ENCODE measurements at regions not wholly inside any gene's neighbourhood (a gene's known extent, or its start where the extent isn't known, plus 50 kb on each side); places are given as distances from the start of the nearest gene placed in this dataset.
"Not testable (repeated sequence)": the region's sequence is repeated elsewhere in the genome, so short reads cannot be mapped to it uniquely, and the experiment has no call there.

DNA sequence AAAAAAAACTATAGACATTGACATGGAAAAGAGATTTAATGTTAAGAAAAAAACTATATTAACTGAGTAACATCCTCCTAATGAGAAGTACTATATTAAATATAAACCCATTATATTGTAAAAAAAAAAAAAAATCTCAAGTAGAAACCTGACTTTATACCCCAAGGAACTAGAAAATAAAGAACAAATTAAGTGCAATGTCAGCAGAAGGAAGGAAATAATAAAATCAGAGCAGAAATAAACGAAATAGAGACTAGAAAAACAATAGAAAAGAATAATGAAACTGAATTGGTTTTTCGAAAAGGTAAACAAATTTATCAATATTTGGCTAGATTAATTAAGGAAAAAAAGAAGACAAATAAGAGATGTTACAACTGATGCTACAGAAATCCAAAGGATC lies 329.1 kb upstream of the ZNF608 start:
- Histone ChIP-seq H3K27ac (ENCODE audit: extremely low read length, insufficient read depth, low read length) (no peak overlapping the region), H3K4me1 (ENCODE audit: insufficient read depth, low read length) (no peaks in the 10 kb centered on the region), H3K4me3 (replicated peaks in 1 of 3; ENCODE audit: insufficient read depth in 1 of 3, low read depth in 2 of 3, low read length in 3 of 3) (no peak overlapping the region), H2AFZ (ENCODE audit: low read length) (no peak overlapping the region), H3K79me2 (ENCODE audit: insufficient read depth, low read length) (no peaks in the 10 kb centered on the region), H4K20me1 (ENCODE audit: insufficient read depth, low read length) (no peaks in the 10 kb centered on the region), H3K9ac (ENCODE audit: insufficient read depth, low read depth, low read length) (no peak overlapping the region), H3K27me3 (ENCODE audit: control insufficient read depth in 1 of 2, insufficient read depth in 2 of 2, low read length in 2 of 2) (no peaks in the 10 kb centered on the region; a peak in 1 of 5 replicates), H3K36me3 (replicated peaks in 1 of 2; ENCODE audit: control insufficient read depth in 1 of 2, insufficient read depth in 2 of 2, low read length in 2 of 2) (no peaks in the 10 kb centered on the region), H3K9me3 (ENCODE audit: low read length) (peaks cover 18% of the 10 kb centered on the region; the same call in 1 of the 2 replicates), H3K4me2 (ENCODE audit: low read depth, low read length) (no peak overlapping the region)
- no peak for FAIRE-seq
- intact Hi-C loops (cut with micrococcal nuclease; ENCODE audit: unreplicated experiment) = no loop called here
- TF ChIP-seq MAFF (IDR thresholded peaks at IDR 0.05; ENCODE audit: low read depth, low read length) (peak; percentile 46; the same call in 1 of the 2 replicates), MBD4 (IDR thresholded peaks at IDR 0.05; ENCODE audit: borderline replicate concordance, low read length) (no peak), FOXA3 (CRISPR knock-in tag; IDR thresholded peaks at IDR 0.05) (no peak), MAFK (conservative IDR thresholded peaks at IDR 0.05 in 1 of 2, IDR thresholded peaks at IDR 0.05 in 1 of 2; ENCODE audit: low read length in 2 of 2) (peak; percentile 26 to 74; a peak in 3 of 4 replicates), DR1 (CRISPR knock-in tag; IDR thresholded peaks at IDR 0.05) (no peak), KAT8 (CRISPR knock-in tag; IDR thresholded peaks at IDR 0.05) (no peak)
- ATAC-seq = no peak
- WGBS (ENCODE audit: low lambda C conversion rate) = 0% methylated on average over 2 of the region's 2 CpGs
- POLR2A ChIA-PET = no interaction called here
- CTCF ChIA-PET (ENCODE audit: low intra/inter-chr PET ratio, low total read pairs) = no interaction called here
- no TSS peak for BruUV-seq (replicated peaks)
- DNase-seq (ENCODE audit: low spot score) = no peak
- in situ Hi-C loops (cut with HindIII; ENCODE audit: extremely low pct_ligation_motif_present, low pct_unique_long_range_greater_than_20kb) = no loop called here

DNA sequence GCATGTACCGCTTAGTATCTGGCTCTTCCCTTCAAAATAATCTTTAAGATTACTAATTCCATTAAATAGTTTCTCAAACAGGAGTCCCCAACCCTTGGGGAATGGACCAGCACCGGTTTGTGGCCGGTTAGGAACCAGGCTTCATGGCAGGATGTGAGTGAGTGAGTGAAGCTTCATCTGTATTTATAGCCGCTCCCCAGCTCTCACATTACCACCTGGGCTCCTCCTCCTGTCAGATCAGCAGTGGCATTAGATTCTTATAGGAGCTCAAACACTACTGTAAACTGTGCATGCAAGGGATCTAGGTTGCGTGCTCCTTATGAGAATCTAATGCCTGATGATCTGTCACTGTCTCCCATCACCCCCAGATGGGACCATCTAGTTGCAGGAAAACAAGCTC lies 332.6 kb upstream of the ZNF608 start:
- H3K4me2 ChIP-seq (ENCODE audit: low read depth, low read length); H3K27me3 ChIP-seq (ENCODE audit: control insufficient read depth in 1 of 2, insufficient read depth in 2 of 2, low read length in 2 of 2); ATAC-seq; H3K9ac ChIP-seq (ENCODE audit: insufficient read depth, low read depth, low read length); FAIRE-seq; H3K27ac ChIP-seq (ENCODE audit: extremely low read length, insufficient read depth, low read length); POLR2A ChIA-PET; intact Hi-C loops (cut with micrococcal nuclease; ENCODE audit: unreplicated experiment); H4K20me1 ChIP-seq (ENCODE audit: insufficient read depth, low read length); BruUV-seq (replicated peaks); CTCF ChIA-PET (ENCODE audit: low intra/inter-chr PET ratio, low total read pairs); DNase-seq (ENCODE audit: low spot score); H3K9me3 ChIP-seq (ENCODE audit: low read length); in situ Hi-C loops (cut with HindIII; ENCODE audit: extremely low pct_ligation_motif_present, low pct_unique_long_range_greater_than_20kb); H3K4me1 ChIP-seq (ENCODE audit: insufficient read depth, low read length); H2AFZ ChIP-seq (ENCODE audit: low read length); H3K4me3 ChIP-seq (replicated peaks in 1 of 3; ENCODE audit: insufficient read depth in 1 of 3, low read depth in 2 of 3, low read length in 3 of 3); H3K36me3 ChIP-seq (replicated peaks in 1 of 2; ENCODE audit: control insufficient read depth in 1 of 2, insufficient read depth in 2 of 2, low read length in 2 of 2); H3K79me2 ChIP-seq (ENCODE audit: insufficient read depth, low read length): not testable (repeated sequence)
- 41% methylated on average over 5 of the region's 5 CpGs for WGBS (ENCODE audit: low lambda C conversion rate)

Measured in HepG2 (cell line).